ENCODE measurements at regions not wholly inside any gene's neighbourhood (a gene's known extent, or its start where the extent isn't known, plus 50 kb on each side); places are given as distances from the start of the nearest gene placed in this dataset.

- TF ChIP-seq CTCF (conservative IDR thresholded peaks at IDR 0.05; ENCODE audit: low read depth, low read length) (no peak), SMC3 (IDR thresholded peaks at IDR 0.05; ENCODE audit: low read depth, low read length) (no peak), CEBPB (IDR thresholded peaks at IDR 0.05; ENCODE audit: low read depth, low read length) (no peak), BHLHE40 (IDR thresholded peaks at IDR 0.05; ENCODE audit: low read depth, low read length) (no peak)
These were observed 155.3 kb downstream of the AIPL1 start for GRCh38 chr17:6279659-6280058.

All from IMR-90 (cell line).